Panc1 (cell line): ENCODE measurements at regions not wholly inside any gene's neighbourhood (a gene's known extent, or its start where the extent isn't known, plus 50 kb on each side); places are given as distances from the start of the nearest gene placed in this dataset.

Experiments
- POLR2AphosphoS5 ChIP-seq: IDR thresholded peaks from 2 replicates; pipeline ENCODE4 v1.6.1; 2012; ENCODE audit warnings: mild to moderate bottlenecking, low read depth, low read length, moderate library complexity
- TCF7L2 ChIP-seq: IDR thresholded peaks from 2 replicates; pipeline ENCODE4 v1.6.1; 2011; ENCODE audit warnings: mild to moderate bottlenecking, low read depth, low read length, inconsistent platforms
- TF ChIP-seq, protein P1 (sequence below): fragments of 450-650 bp; IDR thresholded peaks from 2 replicates; pipeline ENCODE4 v1.5.1; 2017; ENCODE audit warnings: mild to moderate bottlenecking
- TF ChIP-seq, protein P2 (sequence below), 2 experiments: IDR thresholded peaks; 2 replicates each; pipeline ENCODE4 v1.6.1; 2011 to 2012; ENCODE audit warnings: low read depth in 2 of 2, control low read depth in 1 of 2, low read length in 1 of 2, mild to moderate bottlenecking in 1 of 2, moderate library complexity in 1 of 2; ENCODE audit not compliant: insufficient read depth in 1 of 2

- TF ChIP-seq, protein P1, sequence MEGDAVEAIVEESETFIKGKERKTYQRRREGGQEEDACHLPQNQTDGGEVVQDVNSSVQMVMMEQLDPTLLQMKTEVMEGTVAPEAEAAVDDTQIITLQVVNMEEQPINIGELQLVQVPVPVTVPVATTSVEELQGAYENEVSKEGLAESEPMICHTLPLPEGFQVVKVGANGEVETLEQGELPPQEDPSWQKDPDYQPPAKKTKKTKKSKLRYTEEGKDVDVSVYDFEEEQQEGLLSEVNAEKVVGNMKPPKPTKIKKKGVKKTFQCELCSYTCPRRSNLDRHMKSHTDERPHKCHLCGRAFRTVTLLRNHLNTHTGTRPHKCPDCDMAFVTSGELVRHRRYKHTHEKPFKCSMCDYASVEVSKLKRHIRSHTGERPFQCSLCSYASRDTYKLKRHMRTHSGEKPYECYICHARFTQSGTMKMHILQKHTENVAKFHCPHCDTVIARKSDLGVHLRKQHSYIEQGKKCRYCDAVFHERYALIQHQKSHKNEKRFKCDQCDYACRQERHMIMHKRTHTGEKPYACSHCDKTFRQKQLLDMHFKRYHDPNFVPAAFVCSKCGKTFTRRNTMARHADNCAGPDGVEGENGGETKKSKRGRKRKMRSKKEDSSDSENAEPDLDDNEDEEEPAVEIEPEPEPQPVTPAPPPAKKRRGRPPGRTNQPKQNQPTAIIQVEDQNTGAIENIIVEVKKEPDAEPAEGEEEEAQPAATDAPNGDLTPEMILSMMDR: no peak
- TF ChIP-seq, protein P2, sequence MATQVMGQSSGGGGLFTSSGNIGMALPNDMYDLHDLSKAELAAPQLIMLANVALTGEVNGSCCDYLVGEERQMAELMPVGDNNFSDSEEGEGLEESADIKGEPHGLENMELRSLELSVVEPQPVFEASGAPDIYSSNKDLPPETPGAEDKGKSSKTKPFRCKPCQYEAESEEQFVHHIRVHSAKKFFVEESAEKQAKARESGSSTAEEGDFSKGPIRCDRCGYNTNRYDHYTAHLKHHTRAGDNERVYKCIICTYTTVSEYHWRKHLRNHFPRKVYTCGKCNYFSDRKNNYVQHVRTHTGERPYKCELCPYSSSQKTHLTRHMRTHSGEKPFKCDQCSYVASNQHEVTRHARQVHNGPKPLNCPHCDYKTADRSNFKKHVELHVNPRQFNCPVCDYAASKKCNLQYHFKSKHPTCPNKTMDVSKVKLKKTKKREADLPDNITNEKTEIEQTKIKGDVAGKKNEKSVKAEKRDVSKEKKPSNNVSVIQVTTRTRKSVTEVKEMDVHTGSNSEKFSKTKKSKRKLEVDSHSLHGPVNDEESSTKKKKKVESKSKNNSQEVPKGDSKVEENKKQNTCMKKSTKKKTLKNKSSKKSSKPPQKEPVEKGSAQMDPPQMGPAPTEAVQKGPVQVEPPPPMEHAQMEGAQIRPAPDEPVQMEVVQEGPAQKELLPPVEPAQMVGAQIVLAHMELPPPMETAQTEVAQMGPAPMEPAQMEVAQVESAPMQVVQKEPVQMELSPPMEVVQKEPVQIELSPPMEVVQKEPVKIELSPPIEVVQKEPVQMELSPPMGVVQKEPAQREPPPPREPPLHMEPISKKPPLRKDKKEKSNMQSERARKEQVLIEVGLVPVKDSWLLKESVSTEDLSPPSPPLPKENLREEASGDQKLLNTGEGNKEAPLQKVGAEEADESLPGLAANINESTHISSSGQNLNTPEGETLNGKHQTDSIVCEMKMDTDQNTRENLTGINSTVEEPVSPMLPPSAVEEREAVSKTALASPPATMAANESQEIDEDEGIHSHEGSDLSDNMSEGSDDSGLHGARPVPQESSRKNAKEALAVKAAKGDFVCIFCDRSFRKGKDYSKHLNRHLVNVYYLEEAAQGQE (IDR thresholded peaks at IDR 0.05; ENCODE audit: insufficient read depth in 1 of 2, low read depth in 2 of 2, low read length in 1 of 2): no peak
- TF ChIP-seq POLR2AphosphoS5 (no peak), TCF7L2 (no peak)
Measured at GRCh38 chr7:119515214-119515613, 757.8 kb upstream of the KCND2 start.
